ENCODE measurements at regions not wholly inside any gene's neighbourhood (a gene's known extent, or its start where the extent isn't known, plus 50 kb on each side); places are given as distances from the start of the nearest gene placed in this dataset.

GRCh38 chrX:16516232-16516876 lies 133.6 kb upstream of the S100G start:
- TF ChIP-seq CTCF (conservative IDR thresholded peaks at IDR 0.05; ENCODE audit: low read depth, low read length), result no peak
- TF ChIP-seq EZH2 (IDR thresholded peaks at IDR 0.05; ENCODE audit: borderline replicate concordance, low read depth, low read length, poor library complexity, severe bottlenecking), result no peak

Measured in A673 (cell line).